ENCODE measurements at regions not wholly inside any gene's neighbourhood (a gene's known extent, or its start where the extent isn't known, plus 50 kb on each side); places are given as distances from the start of the nearest gene placed in this dataset.
"Not testable (repeated sequence)": the region's sequence is repeated elsewhere in the genome, so short reads cannot be mapped to it uniquely, and the experiment has no call there.

GRCh38 chr14:38567703-38568102, 311.8 kb upstream of the CLEC14A start:
- DNase-seq (ENCODE audit: low read depth) = no peak

DNA sequence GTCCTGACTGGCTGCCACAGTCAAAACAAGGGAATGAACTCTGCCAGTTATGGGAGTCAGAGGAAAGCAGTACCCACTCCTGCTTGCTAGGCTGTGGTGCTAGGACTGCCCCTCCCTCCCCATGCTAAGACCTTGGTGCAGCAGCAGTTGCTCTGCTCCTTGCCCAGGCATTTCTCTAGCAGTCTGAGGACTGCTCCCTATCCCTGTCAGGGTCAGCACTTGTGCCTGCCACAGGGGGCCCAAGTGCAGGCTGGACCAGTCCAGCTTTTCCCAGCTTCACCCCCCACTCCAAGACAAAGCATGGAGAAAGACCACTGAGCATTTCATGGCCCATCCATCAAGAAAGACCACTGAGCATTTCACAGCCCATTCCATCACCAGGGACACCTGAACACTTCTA, 305.8 kb upstream of the CLEC14A start:
- DNase-seq (ENCODE audit: low read depth) = no peak

- no peak for DNase-seq (ENCODE audit: low read depth)
Measured at GRCh38 chr14:38559711-38560110, 303.8 kb upstream of the CLEC14A start.

- DNase-seq (ENCODE audit: low read depth) = not testable (repeated sequence)
Measured at GRCh38 chr14:38557391-38557790, 301.5 kb upstream of the CLEC14A start.

- no peak for DNase-seq (ENCODE audit: low read depth)
Measured at GRCh38 chr14:38556252-38556651, 300.4 kb upstream of the CLEC14A start.

GRCh38 chr14:38554026-38554425, 298.1 kb upstream of the CLEC14A start:
- no peak for DNase-seq (ENCODE audit: low read depth)

DNA sequence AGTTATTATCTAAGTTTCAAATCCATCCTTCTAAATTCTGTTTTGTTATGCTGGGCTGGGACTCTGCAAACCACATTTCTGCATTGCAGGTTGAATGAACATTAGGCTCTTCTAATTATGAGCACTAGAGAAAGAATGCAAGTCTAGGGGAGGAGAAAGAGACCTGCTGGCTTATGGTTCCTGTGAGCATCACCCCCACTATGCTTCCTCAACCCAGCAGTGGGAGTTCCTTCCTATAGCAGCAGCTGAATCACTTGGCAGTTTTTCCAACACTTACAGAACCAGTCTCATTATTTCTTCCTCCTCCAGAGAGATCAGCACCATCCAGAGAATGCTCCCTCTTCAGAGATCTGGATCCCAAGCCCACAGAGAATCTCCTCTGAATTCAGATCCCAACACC, 297.7 kb upstream of the CLEC14A start:
- no peak for DNase-seq (ENCODE audit: low read depth)

DNA sequence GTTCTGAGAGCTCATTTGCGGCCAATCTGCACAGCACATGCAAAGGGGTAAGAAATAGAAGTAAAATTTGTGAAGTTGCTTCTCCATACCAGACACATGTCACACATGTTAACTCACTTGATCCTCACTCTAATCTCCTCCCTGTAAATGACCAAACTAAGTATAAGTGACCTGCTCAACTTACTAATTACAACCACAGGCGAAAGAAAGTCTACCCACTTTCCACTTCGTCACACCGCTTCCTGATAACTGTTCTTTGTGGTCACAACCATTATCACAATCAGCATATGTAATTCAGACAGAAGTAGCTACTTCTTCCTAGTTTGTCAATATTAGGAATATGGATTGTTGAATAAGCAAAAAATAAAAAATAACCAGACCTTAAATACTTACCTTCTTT, 293.7 kb upstream of the CLEC14A start:
- no peak for DNase-seq (ENCODE audit: low read depth)

DNA sequence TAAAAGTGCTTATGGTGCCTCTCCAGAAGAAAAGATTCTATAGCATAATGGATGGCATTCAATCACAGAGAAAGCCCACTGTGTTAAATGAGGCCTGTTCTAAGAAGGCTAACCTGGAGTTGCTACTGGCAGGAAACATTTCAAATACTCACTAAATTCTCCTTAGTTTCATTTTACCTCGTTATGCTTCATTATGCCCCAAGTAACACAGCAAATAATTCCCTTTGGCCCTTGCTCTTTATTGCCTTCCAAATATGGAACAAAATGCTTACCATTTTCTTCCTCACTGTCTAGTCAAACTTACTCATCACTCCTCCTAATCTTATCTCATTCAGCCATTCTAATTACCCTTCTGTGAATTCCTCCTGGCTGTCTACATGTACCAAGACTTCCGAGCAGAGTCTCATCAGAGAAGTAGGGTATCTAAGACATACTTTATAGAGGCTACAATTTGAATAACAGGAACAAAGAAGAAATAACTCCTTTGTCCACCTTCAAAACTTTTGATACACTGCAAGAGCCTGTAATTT, 292.1 kb upstream of the CLEC14A start:
- DNase-seq (ENCODE audit: low read depth) = no peak

GRCh38 chr14:38546932-38547551, 291.1 kb upstream of the CLEC14A start:
- no peak for DNase-seq (ENCODE audit: low read depth)

DNA sequence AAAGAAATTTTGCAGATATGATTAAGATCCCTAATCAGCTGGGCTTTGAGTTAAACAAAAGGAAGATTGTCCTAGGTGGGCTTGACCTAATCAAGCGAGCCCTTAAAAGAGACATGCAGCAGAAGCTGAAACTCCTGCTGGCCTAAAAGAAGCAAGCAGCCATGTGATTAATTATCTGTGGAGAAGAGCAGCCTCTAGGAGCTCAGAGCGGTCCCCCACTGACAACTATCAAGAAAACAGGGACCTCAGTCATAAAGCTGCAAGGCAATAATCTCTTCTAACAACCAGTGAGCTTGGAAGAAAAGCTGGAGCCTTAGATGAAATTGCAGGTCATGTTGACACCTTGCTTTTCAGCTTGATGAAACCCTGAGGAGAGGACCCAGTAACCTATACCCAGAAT, 288.9 kb upstream of the CLEC14A start:
- no peak for DNase-seq (ENCODE audit: low read depth)

DNA sequence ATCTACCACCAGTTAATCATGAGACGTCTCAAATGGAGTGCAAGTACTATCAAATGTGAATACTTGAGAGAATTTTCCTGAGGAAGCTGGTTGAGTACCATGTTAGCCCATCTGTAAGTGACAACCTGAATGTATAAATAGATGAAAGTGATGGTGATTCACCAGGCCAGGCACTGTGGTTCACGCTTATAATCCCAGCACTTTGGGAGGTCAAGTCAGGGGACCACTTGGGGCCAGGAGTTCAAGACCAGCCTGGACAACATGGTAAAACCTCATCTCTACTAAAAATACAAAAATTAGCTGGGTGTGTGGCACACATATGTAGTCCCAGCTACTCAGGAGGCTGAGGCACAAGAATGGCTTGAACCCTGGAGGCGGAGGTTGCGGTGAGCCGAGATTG, 288.0 kb upstream of the CLEC14A start:
- not testable (repeated sequence) for DNase-seq (ENCODE audit: low read depth)

- not testable (repeated sequence) for DNase-seq (ENCODE audit: low read depth)
Measured at GRCh38 chr14:38538053-38538452, 282.2 kb upstream of the CLEC14A start.

DNA sequence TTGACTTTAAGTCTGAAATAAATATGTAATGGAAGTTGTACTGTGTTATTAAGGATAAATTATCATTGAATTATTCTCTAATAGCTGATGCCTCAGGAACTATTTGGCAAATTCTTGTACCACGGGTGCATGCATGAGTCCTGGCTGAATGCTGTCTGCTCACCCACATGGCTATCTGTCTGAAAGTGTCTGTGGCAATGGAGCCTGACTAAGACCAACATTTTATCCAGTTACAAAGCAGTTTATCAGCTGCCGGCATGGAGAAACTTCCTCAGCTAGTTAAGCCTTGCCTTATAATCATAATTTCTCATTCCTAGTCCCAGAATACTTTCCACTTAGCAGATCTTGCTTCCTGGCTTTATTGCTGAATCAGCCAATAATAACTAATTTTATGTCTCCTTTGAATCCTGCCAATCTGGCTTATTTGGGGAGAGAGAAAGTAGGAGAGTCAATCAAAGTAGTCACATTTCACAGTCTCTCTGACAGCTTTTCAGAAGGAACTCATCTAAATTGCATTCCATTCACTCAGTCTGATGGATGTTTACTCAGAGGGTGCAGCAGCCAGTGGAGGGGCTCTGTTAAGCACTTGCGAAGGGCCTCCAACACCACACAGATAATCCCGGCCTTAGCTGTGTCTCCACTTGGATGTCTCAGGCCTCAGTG, 280.6 kb upstream of the CLEC14A start:
- DNase-seq (ENCODE audit: low read depth) = no peak

GRCh38 chr14:38528582-38528981, 272.7 kb upstream of the CLEC14A start:
- DNase-seq (ENCODE audit: low read depth) = no peak

DNA sequence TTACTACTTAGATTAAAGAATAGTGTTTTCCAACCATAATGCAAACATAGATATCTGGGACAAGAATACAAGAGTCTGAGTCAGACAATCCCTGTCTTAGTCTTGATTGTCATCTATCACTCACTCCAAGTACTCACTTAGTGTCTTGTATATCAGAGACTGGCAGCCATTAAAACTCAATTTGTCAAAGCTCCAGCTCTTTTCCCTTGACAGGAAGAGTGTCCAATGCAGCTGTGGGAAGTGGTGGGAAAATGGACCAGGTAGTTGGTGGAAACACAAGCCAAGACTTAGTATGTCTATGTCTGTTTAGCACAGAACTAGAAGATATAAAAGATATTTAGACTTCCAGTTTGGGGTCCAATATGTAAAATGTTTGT, 271.6 kb upstream of the CLEC14A start:
- DNase-seq (ENCODE audit: low read depth) = no peak

DNA sequence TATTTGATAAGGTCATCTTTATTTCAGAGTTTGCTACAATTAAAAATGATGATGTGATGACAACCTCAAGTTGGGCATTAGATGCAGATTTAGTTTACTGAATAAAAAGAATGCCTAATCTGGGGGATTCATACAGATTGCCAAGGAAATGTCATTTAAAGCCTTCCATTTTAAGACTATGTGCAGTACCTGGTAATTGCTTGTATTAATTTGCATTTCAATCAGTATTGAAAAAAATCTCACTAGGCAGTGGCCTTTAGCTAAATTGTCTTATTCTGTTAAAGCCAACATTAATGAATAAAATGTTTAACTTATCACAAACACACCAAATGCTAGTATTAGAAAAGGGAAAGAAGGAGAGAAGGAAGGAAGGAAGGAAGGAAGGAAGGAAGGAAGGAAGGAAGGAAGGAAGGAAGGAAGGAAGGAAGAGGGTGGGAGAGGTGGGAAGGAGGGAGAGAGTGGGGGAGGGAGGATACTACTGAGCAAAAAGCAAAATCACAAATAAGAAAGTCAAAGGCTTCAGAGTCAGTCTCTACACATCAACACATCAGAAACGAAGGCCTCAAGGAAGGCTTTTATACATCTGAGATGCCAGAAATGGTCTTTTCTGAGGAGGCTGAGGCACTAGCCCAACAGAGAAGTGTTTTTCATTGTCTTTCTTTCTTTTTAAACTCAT, 271.1 kb upstream of the CLEC14A start:
- no peak for DNase-seq (ENCODE audit: low read depth)

DNA sequence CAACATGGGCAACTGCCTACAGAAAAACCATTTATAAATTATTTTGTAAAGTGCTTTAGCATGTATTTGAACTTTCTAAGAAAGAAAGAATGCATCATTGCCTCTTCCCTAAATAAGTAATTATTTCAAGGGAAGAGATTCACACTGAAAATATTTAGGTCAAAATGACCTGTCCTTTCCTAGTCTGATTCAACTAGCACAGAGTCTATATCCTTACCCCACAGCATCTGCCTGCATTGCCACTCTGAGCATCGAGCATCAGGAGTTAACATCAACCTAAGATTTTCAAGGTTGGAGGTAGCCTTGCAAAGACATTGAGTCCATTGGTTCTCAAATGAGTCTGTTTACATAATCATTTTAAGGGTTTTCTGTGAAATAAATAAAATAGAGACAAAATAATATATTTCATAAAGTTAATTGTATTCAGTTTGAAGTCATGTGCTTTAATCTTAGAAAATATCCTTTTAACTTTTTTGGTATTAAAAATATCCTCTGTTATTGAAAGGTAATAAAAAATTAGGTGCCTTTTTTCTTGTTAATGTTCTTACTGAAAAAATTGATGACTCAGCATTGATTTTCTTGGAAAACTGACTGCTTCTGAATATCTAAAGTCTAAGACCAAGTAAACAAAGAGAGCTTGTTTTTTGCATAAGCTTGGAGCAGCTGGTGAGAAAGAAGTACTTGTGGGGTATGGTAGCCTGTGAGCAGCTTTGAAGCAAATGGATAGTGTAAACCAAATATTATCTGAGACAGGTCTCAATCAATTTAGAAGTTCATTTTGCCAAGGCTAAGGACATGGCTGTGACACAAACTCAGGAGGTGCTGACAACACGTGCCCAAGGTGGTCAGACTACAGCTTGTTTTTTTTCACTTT, 269.0 kb upstream of the CLEC14A start:
- DNase-seq (ENCODE audit: low read depth) = no peak

GRCh38 chr14:38522724-38523123, 266.8 kb upstream of the CLEC14A start:
- DNase-seq (ENCODE audit: low read depth) = no peak

DNA sequence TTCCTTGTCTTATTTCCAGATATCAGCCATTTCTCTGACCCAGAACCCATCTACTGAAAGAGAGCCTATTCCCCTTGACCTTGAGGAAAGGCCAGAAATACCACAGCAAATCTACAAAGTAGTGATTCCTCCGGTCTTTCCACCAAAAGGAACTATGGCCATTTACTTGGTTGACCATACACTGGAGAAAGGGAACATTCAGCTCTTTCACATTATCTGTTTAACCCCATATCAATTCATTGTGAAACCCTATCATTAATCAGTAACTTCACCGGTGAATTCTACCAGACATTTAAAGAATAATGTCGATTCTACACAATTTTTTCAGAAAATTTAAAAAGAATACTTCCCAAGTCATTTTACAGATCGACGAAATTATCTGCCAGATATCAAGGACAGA, 265.7 kb upstream of the CLEC14A start:
- DNase-seq (ENCODE audit: low read depth) = no peak

DNA sequence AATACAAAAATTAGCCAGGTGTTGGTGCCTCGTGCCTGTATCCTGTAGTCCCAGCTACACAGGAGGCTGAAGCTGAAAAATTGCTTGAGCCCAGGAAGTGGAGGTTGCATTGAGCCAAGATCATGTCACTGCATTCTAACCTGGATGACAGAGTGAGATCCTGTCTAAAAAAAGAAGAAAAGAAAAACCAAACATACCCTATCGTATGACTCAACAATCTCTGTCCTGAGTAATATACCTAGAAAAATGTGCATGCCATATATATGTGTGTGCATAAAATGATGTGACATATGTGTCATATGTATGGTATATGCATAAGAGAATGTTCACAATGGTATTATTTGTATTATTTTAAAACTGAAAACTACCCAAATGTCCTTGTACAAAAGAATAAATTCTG, 261.5 kb upstream of the CLEC14A start:
- DNase-seq (ENCODE audit: low read depth) = no peak

GRCh38 chr14:38512236-38512635, 256.3 kb upstream of the CLEC14A start:
- DNase-seq (ENCODE audit: low read depth) = no peak

Data from stimulated activated CD8-positive, alpha-beta memory T cell treated with anti-CD3 and anti-CD28 coated beads, Interleukin-7, amount 100 ng/mL, for 24 hours (primary cell).